ENCODE measurements at regions not wholly inside any gene's neighbourhood (a gene's known extent, or its start where the extent isn't known, plus 50 kb on each side); places are given as distances from the start of the nearest gene placed in this dataset.

- TF ChIP-seq CTCF (IDR thresholded peaks at IDR 0.05), result no peak
- TF ChIP-seq POLR2A (IDR thresholded peaks at IDR 0.05), result no peak
Measured at GRCh38 chr22:49689255-49689770, 138.4 kb downstream of the BRD1 start.

Measured in esophagus squamous epithelium (tissue), 4 donors.